PC-3 (cell line): ENCODE measurements at regions not wholly inside any gene's neighbourhood (a gene's known extent, or its start where the extent isn't known, plus 50 kb on each side); places are given as distances from the start of the nearest gene placed in this dataset.

Source experiments
- ATAC-seq: fragments of 200-7000 bp; cut with Tn5 transposase; 2 replicates; pipeline ENCODE4 v1.9.1; 2020; ENCODE audit warnings: mild to moderate bottlenecking, moderate library complexity
- BruUV-seq: library from RNA; stranded (reverse); fragments of 400-500 nt; replicated peaks from 2 replicates; lab custom pipeline; 2021; lab: Mats Ljungman, UMichigan
- CTCF ChIA-PET: fragments of 300-600 bp; sonication (Branson Sonifier 250); formaldehyde crosslinking; loops from one replicate; lab custom pipeline; 2022; ENCODE audit warnings: antibody characterized with exemption; lab: Charles Lee
- POLR2A ChIA-PET: fragments of 300-600 bp; sonication (Branson Sonifier 250); formaldehyde crosslinking; loops from one replicate; lab custom pipeline; 2022; ENCODE audit warnings: antibody characterized with exemption; ENCODE audit not compliant: unreplicated experiment; lab: Charles Lee
- DNase-seq: peaks from one replicate; pipeline ENCODE4 v3.0.0-alpha.2; 2015
- H2AFZ ChIP-seq: fragments of 300-600 bp; sonication (generic); 2 replicates; pipeline ENCODE4 v1.6.0; 2016; ENCODE audit warnings: antibody characterized with exemption, low read length
- H3F3A ChIP-seq: fragments of 300-600 bp; sonication (generic); one replicate; pipeline ENCODE4 v1.6.0; 2017; ENCODE audit warnings: antibody characterized with exemption, low read length, control low read depth, mild to moderate bottlenecking; ENCODE audit not compliant: unreplicated experiment
- H3K27ac ChIP-seq: fragments of 300-600 bp; sonication (generic); 2 replicates; pipeline ENCODE4 v1.5.1; 2016; ENCODE audit warnings: mild to moderate bottlenecking, low read length
- H3K27me3 ChIP-seq: fragments of 300-600 bp; sonication (generic); 2 replicates; pipeline ENCODE4 v1.6.1; 2016; ENCODE audit warnings: low read length, mixed read lengths
- H3K36me3 ChIP-seq: fragments of 300-600 bp; sonication (generic); 2 replicates; pipeline ENCODE4 v1.6.1; 2016; ENCODE audit warnings: low read depth, mixed run types, low read length, mixed read lengths
- H3K4me1 ChIP-seq: fragments of 300-600 bp; sonication (generic); 2 replicates; pipeline ENCODE4 v1.5.1; 2016; ENCODE audit warnings: low read length; ENCODE audit not compliant: insufficient read depth
- H3K4me2 ChIP-seq: fragments of 300-600 bp; sonication (generic); 2 replicates; pipeline ENCODE4 v1.6.0; 2016; ENCODE audit warnings: low read length
- H3K4me3 ChIP-seq: fragments of 300-600 bp; sonication (generic); 2 replicates; pipeline ENCODE4 v1.5.1; 2016; ENCODE audit warnings: mild to moderate bottlenecking, low read length, mixed read lengths
- H3K79me2 ChIP-seq: fragments of 300-600 bp; sonication (generic); 2 replicates; pipeline ENCODE4 v1.6.1; 2017; ENCODE audit warnings: low read length, mixed read lengths
- H3K9ac ChIP-seq: fragments of 300-600 bp; sonication (generic); 2 replicates; pipeline ENCODE4 v1.6.0; 2016; ENCODE audit warnings: mild to moderate bottlenecking, low read length
- H3K9me2 ChIP-seq: fragments of 300-600 bp; sonication (generic); replicated peaks from 2 replicates; pipeline ENCODE4 v1.6.1; 2016; ENCODE audit warnings: mixed run types, low read length, mixed read lengths
- H3K9me3 ChIP-seq: fragments of 300-600 bp; sonication (generic); 2 replicates; pipeline ENCODE4 v1.6.1; 2016; ENCODE audit warnings: low read length, mixed read lengths
- H4K20me1 ChIP-seq: fragments of 300-600 bp; sonication (generic); 2 replicates; pipeline ENCODE4 v1.6.1; 2016; ENCODE audit warnings: low read length, mixed read lengths
- CTCF ChIP-seq: fragments of 300-600 bp; sonication (generic); conservative IDR thresholded peaks from 2 replicates; pipeline ENCODE4 v1.5.1; 2017; ENCODE audit warnings: antibody characterized with exemption, low read depth, mild to moderate bottlenecking, low read length
- EZH2 ChIP-seq: fragments of 300-600 bp; sonication (generic); IDR thresholded peaks from one replicate; pipeline ENCODE4 v1.6.1; 2017; ENCODE audit warnings: antibody characterized with exemption, mild to moderate bottlenecking, low read length; ENCODE audit not compliant: unreplicated experiment
- EZH2phosphoT487 ChIP-seq: fragments of 300-600 bp; sonication (generic); IDR thresholded peaks from 2 replicates; pipeline ENCODE4 v1.6.1; 2018; ENCODE audit warnings: mild to moderate bottlenecking, antibody characterized with exemption, low read length, borderline replicate concordance
- intact Hi-C: fragments of 100-400 bp; cut with micrococcal nuclease; formaldehyde crosslinking; loops from 2 replicates; pipeline ENCODE4 v1.9.0; 2023

- Histone ChIP-seq H2AFZ (no peak overlapping the region), H3K79me2 (no peaks in the 10 kb centered on the region), H3K4me3 (no peak overlapping the region), H3K9me3 (no peaks in the 10 kb centered on the region), H3K9me2 (no peaks in the 10 kb centered on the region), H3K4me1 (peaks cover 26% of the 10 kb centered on the region), H3K4me2 (no peak overlapping the region), H3K27me3 (no peaks in the 10 kb centered on the region), H4K20me1 (no peaks in the 10 kb centered on the region), H3K36me3 (no peaks in the 10 kb centered on the region), H3F3A (no peaks in the 10 kb centered on the region), H3K9ac (no peak overlapping the region), H3K27ac (no peak overlapping the region)
- CTCF ChIA-PET = no interaction called here
- TF ChIP-seq CTCF = no peak
- TF ChIP-seq EZH2phosphoT487 = no peak
- TF ChIP-seq EZH2 = no peak
- no peak for ATAC-seq
- DNase-seq = no peak
- POLR2A ChIA-PET = no interaction called here
- BruUV-seq = no TSS peak
- intact Hi-C loops = no loop called here
These were observed 146.3 kb upstream of the RGMB start for GRCh38 chr5:98627121-98627520.

- Histone ChIP-seq H3K9me2 (no peaks in the 10 kb centered on the region), H2AFZ (no peak overlapping the region), H3F3A (no peaks in the 10 kb centered on the region), H3K27me3 (no peaks in the 10 kb centered on the region), H3K36me3 (no peaks in the 10 kb centered on the region), H3K27ac (no peak overlapping the region), H3K4me2 (no peak overlapping the region), H4K20me1 (no peaks in the 10 kb centered on the region), H3K4me1 (peaks cover 23% of the 10 kb centered on the region), H3K79me2 (no peaks in the 10 kb centered on the region), H3K9ac (no peak overlapping the region), H3K4me3 (no peak overlapping the region), H3K9me3 (no peaks in the 10 kb centered on the region)
- no peak for ATAC-seq
- ChIA-PET CTCF (no interaction called here), POLR2A (no interaction called here)
- no TSS peak for BruUV-seq
- DNase-seq = no peak
- no peak for TF ChIP-seq EZH2
- TF ChIP-seq CTCF = no peak
- no peak for TF ChIP-seq EZH2phosphoT487
- intact Hi-C loops = loop anchor here (5.0 kb wide), 1 partner anchor 137 kb away; no protein-coding TSS in a partner anchor
These were observed 142.8 kb upstream of the RGMB start for GRCh38 chr5:98630621-98631020.

- Histone ChIP-seq H3K4me2 (peak overlapping the region; percentile 49), H3K27ac (peak overlapping the region; percentile 21)
- CTCF ChIA-PET = no interaction called here
These were observed 142.0 kb upstream of the RGMB start for GRCh38 chr5:98631311-98632054.

More at GRCh38 chr5:98631311-98632054, 142.0 kb upstream of the RGMB start:
- H3K27me3 ChIP-seq = no peaks in the 10 kb centered on the region
- no peaks in the 10 kb centered on the region for H3K9me2 ChIP-seq
- H3K4me1 ChIP-seq = peaks cover 23% of the 10 kb centered on the region
- ATAC-seq (peak; percentile 97), DNase-seq (peak; percentile 92)
- H4K20me1 ChIP-seq = no peaks in the 10 kb centered on the region
- no peaks in the 10 kb centered on the region for H3F3A ChIP-seq
- no TSS peak for BruUV-seq
- peak overlapping the region; percentile 40 for H2AFZ ChIP-seq
- H3K36me3 ChIP-seq = no peaks in the 10 kb centered on the region
- POLR2A ChIA-PET = no interaction called here
- no peak for TF ChIP-seq EZH2
- no peak for TF ChIP-seq CTCF
- TF ChIP-seq EZH2phosphoT487 = no peak
- H3K9me3 ChIP-seq = no peaks in the 10 kb centered on the region
- no peak overlapping the region for H3K9ac ChIP-seq
- no peak overlapping the region for H3K4me3 ChIP-seq
- intact Hi-C loops = loop anchor here (5.0 kb wide), 1 partner anchor 136 kb away; no protein-coding TSS in a partner anchor
- H3K79me2 ChIP-seq = no peaks in the 10 kb centered on the region
